Lung microvascular endothelial cell (primary cell): ENCODE measurements at regions not wholly inside any gene's neighbourhood (a gene's known extent, or its start where the extent isn't known, plus 50 kb on each side); places are given as distances from the start of the nearest gene placed in this dataset.

Experiments used
- DNase-seq, 2 donors: peaks; one replicate each; pipeline versions ENCODE4 v3.0.0 to v3.0.0-alpha.2; 2010; ENCODE audit warnings: low read depth in 2 of 2

- no peak for DNase-seq
These were observed 662.3 kb upstream of the SEMA6A start for GRCh38 chr5:117236941-117237340.

- no peak for DNase-seq
These were observed 661.2 kb upstream of the SEMA6A start for GRCh38 chr5:117235786-117236185.

DNA sequence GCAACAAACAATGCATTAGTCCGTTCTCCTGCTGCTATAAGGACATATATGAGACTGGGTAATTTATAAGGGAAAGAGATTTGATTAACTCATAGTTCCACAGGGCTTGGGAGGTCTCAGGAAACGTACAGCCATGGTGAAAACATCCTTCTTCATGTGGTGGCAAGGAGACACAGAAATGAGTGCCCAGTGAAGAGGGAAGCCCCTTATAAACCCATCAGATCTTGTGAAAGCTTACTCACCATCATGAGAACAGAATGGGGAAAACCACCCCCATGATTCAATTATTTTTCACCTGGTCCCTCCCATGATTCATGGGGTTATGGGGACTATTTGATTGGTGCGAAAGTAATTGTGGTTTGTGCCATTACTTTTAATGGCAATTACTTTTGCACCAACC, 655.8 kb upstream of the SEMA6A start:
- DNase-seq, result no peak

- no peak for DNase-seq
These were observed 646.1 kb upstream of the SEMA6A start for GRCh38 chr5:117220730-117221129.

DNA sequence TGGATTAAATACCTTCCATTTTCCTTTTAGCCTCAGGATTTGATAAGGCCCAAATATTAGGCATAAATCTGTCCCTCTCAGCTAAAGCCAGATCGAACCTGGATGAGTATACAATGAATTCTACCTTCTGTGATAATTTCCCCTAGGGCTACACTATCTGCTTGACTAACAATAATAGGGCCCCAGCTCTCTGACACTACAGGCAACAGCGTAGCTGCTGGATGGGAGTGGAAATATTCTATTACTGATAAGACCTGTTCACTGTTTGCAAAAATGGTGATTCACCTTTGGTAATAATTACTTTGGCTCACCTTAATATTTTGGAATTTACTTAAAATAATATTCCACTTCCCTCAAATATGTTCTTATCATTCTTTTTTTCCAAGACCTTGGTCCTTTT, 644.2 kb upstream of the SEMA6A start:
- DNase-seq, result no peak

GRCh38 chr5:117212866-117213265, 638.2 kb upstream of the SEMA6A start:
- no peak for DNase-seq

GRCh38 chr5:117210796-117211195, 636.2 kb upstream of the SEMA6A start:
- DNase-seq, result no peak

DNA sequence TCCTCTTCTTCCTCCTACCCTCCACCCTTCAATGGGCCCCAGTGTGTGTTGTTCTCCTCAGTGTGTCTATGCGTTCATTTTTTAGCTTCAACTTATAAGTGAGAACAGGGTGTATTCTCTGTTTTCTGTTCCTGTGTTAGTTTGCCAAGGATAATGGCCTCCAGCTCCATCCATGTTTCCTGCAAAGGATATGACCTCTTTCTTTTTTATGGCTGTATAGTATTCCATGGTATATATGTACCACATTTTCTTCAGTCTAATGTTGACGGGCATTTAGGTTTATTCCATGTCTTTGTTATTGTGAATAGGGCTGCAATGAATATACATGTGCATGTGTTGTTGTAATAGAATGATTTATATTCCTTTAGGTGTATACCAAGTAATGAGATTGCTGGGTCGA, 634.9 kb upstream of the SEMA6A start:
- no peak for DNase-seq

DNA sequence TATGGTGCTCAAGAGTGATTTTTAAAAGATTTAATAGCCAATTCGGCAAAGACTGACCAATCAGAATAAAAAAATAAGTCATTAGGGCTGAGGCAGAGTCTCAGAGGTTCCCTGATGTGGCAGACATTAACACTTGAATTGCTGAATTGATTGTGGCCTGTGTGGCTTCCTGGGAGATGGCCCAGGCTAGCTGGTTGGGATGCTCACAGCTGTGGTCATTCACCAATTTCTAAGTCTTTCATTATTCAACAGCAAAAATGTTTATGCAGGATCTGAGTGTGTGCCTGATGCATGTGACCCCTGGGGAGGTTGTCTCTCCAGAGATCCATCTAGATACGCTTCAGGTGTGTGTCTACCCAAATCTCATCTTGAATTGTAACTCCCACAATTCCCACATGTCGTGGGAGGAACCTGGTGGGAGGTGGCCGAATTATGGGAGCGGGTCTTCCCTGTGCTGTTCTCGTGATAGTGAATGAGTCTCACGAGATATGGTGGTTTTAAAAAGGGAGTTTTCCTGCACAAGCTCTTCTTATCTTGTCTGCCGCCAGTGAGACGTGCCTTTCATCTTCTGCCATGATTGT, 632.6 kb upstream of the SEMA6A start:
- DNase-seq, result no peak

- DNase-seq, result no peak
These were observed 631.3 kb upstream of the SEMA6A start for GRCh38 chr5:117205894-117206293.

DNA sequence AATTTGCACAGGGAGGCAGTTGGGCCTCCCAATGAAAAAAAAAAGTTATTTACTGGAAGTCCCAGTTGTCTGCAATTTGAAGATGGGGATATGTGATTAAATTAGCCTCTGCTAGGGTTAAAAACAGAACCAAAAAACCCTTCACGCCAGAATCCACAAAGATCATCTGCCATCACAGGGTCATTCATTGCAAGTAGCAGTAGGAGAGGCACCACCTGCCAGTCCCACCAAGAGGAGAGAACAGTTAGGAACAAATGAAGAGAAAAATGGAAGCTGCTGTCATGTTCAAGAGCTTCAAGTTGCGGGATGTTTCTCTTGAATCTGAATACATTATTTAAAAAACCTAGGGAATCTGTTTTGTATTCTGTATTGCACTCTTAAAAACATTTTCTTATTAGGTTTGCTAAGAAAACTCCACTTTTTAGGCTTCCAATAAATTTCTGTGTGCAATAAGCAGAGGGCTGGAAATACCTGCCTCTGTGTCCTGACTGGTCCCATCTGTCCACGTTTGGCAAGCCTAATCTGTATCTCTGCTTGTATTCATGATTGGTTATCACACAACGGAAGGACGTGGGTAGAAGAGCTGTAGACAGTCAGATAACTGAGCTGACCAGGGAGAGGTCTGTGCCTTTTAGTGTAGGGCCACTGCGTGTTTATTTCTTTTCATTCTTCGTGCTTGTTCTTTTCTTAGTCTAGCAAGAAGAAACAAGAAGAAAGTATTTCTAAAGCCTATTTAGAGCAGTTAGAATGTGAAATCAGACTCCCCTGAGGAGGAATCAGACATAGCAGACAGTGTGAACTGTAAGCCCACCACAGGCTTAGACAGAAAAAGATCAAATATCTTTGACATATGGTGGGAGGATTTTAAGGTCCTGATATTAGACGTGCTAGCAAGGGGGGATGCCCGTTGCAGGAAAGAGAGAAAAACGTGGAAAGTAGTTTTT, 630.6 kb upstream of the SEMA6A start:
- DNase-seq, result no peak

- DNase-seq, result no peak
These were observed 629.8 kb upstream of the SEMA6A start for GRCh38 chr5:117204404-117204803.

DNA sequence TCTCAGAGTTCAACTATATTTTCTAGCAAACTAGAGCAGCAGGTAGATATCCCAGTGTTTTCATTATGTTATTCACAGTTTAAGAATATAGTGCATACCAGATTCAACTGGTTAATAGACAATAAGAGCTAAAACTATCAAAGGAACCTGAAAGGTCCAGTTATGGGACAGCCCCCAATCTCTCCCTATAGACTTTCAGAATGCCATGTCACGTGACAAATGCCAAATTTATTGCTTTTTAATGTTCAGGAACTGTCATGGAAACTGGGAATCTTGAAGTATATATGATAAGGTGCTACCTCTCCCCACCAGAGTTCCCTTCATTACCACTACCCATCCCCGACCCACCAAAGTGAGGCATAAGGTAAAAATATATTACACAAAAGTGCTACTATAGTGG, 629.0 kb upstream of the SEMA6A start:
- no peak for DNase-seq

- no peak for DNase-seq
These were observed 626.4 kb upstream of the SEMA6A start for GRCh38 chr5:117201001-117201400.

DNA sequence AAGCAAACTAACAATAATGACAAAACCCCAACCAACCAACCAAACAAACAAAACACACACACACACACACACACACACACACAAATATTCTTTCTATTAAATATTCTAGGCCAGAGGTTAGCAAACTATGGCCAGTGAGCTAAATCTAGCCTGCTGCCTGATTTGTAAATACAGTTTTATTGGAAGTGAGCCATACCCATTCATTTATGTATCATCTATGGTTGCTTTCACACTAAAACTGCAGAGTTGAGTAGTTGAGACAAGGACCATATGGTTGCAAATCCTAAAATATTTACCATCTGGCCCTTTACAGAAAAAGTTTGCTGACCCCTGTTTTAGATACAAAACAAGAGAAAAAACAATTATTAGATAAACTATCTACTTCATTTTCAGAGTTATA, 620.5 kb upstream of the SEMA6A start:
- no peak for DNase-seq

DNA sequence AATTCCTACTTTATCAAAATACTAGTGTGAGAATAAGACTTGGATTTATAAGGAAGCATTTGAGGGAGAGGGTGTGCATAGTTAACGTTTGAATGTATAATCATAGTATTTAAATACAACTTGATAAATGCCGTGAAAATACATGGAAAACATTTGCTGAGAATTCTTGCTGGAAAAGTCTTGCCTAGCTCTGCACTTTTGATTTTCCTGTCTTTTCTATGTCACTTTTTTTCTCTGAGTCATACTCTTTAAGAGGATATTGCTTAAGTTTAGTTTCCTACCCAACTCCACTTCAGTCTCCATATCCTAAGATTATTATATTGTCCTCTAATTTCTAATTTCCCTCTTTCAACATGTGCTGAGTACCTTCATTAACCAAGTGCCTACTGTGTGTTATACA, 616.6 kb upstream of the SEMA6A start:
- DNase-seq, result no peak

- no peak for DNase-seq
These were observed 615.2 kb upstream of the SEMA6A start for GRCh38 chr5:117189784-117190183.

DNA sequence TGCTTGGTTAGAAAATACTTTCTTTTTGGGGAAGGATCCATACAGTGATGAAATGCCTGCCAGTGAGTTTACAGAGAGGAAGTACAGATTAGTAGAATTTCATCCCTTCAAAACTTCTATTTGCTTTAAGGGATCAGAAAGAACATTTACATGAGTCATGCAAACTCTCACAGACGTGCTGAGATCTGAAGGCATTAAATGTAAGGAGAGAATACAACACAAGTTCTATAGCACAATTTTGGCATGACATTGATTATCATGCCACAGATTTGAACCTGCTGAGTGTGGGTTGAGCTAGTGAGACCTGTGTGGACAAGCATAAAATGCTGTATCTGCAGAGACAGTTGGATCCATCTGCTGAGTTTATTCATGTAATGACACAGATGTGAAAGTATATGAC, 613.6 kb upstream of the SEMA6A start:
- DNase-seq, result no peak

DNA sequence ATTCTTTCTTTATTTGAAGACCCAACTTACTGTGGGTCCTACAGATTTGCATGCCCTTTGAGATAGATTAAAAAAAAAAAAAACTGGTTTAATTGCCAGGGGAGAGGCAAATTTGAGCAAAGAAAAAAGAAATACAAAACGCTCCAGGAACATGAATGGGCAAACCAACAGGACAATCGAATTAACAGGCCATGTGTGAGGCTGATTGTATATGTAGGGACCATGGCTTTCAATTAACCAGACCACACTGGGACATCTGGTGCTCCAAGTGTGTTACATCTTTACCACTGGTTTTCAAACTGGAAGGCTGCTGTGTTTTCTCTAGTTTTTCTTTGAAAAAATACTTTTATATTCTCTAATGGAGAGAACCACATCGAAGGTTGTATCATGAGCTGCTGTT, 612.1 kb upstream of the SEMA6A start:
- no peak for DNase-seq

DNA sequence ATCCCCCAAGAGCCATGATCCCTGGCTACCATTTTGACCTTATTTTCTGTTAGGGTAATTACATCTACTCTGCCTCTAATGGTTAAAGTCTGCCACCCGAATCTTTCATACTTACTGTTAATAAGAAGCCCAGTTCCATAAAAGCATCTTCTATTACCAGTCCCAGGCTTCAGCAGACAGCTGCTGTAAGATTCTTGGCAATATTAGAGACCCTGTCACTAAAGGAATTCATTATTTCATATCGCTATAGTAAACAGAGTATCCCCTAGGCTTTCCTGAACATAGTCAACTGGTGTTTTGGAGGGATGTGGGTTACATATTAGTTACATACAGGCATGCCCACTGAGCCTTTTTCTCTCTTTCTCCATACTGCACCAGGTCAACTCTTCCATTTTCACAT, 608.7 kb upstream of the SEMA6A start:
- no peak for DNase-seq

GRCh38 chr5:117182104-117182503, 607.5 kb upstream of the SEMA6A start:
- no peak for DNase-seq

GRCh38 chr5:117177302-117177701, 602.7 kb upstream of the SEMA6A start:
- DNase-seq, result no peak

- no peak for DNase-seq
These were observed 590.4 kb upstream of the SEMA6A start for GRCh38 chr5:117165068-117165467.
